ENCODE measurements at regions not wholly inside any gene's neighbourhood (a gene's known extent, or its start where the extent isn't known, plus 50 kb on each side); places are given as distances from the start of the nearest gene placed in this dataset.

- TF ChIP-seq, protein P1, sequence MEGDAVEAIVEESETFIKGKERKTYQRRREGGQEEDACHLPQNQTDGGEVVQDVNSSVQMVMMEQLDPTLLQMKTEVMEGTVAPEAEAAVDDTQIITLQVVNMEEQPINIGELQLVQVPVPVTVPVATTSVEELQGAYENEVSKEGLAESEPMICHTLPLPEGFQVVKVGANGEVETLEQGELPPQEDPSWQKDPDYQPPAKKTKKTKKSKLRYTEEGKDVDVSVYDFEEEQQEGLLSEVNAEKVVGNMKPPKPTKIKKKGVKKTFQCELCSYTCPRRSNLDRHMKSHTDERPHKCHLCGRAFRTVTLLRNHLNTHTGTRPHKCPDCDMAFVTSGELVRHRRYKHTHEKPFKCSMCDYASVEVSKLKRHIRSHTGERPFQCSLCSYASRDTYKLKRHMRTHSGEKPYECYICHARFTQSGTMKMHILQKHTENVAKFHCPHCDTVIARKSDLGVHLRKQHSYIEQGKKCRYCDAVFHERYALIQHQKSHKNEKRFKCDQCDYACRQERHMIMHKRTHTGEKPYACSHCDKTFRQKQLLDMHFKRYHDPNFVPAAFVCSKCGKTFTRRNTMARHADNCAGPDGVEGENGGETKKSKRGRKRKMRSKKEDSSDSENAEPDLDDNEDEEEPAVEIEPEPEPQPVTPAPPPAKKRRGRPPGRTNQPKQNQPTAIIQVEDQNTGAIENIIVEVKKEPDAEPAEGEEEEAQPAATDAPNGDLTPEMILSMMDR (conservative IDR thresholded peaks at IDR 0.05 in 1 of 2, IDR thresholded peaks at IDR 0.05 in 1 of 2; ENCODE audit: low read depth in 1 of 2, low read length in 2 of 2), result no peak
- no peak for TF ChIP-seq EZH2 (IDR thresholded peaks at IDR 0.05; ENCODE audit: low read length, missing control alignments)
Observed at GRCh38 chr2:15809404-15809803, 130.9 kb upstream of the MYCN start.
